ENCODE measurements at regions not wholly inside any gene's neighbourhood (a gene's known extent, or its start where the extent isn't known, plus 50 kb on each side); places are given as distances from the start of the nearest gene placed in this dataset.

DNA sequence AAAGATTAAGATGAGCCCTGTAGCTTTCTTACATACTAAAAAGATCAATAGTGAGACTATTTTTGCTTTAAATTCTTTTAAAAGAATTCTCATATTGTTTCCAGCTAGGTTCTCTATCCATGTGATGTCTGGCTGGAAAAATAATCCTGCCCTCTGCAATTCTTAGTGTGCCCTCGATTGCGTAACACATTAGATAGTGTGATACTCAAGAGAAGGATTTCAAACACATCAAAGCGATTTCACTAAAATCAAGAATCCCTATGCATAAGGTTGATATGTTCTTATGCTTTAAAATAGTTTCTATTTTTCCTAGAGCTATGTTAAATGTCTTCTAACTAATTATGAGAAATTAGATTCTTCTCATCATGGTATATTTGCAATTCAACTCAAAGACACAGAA is 127.3 kb upstream of the PLEKHA5 start:
- no peak for DNase-seq (ENCODE audit: low spot score)
- TF ChIP-seq, protein P1, sequence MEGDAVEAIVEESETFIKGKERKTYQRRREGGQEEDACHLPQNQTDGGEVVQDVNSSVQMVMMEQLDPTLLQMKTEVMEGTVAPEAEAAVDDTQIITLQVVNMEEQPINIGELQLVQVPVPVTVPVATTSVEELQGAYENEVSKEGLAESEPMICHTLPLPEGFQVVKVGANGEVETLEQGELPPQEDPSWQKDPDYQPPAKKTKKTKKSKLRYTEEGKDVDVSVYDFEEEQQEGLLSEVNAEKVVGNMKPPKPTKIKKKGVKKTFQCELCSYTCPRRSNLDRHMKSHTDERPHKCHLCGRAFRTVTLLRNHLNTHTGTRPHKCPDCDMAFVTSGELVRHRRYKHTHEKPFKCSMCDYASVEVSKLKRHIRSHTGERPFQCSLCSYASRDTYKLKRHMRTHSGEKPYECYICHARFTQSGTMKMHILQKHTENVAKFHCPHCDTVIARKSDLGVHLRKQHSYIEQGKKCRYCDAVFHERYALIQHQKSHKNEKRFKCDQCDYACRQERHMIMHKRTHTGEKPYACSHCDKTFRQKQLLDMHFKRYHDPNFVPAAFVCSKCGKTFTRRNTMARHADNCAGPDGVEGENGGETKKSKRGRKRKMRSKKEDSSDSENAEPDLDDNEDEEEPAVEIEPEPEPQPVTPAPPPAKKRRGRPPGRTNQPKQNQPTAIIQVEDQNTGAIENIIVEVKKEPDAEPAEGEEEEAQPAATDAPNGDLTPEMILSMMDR (IDR thresholded peaks at IDR 0.05; ENCODE audit: extremely low read depth, missing control alignments), result no peak

DNA sequence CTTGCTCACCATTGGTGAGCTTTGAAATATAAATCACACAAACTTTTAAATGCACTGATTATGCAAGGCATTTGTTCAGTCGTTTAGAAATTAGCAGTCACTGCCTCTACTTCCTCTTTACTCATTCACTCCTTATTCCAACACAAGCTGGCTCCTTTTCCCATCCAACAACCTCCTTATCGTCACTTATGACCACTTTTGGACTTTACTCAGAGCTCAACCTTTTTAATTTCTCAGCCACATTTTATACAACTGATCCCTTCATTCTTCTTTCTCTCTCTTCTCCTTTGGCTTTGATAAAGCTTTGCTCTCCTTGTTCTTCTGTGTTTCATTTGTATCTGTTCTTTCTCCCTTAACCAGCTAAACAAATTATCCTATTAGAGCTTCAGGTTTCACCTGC is 126.4 kb upstream of the PLEKHA5 start:
- no peak for DNase-seq (ENCODE audit: low spot score)
- TF ChIP-seq, protein P1 (IDR thresholded peaks at IDR 0.05; ENCODE audit: extremely low read depth, missing control alignments), result no peak

DNA sequence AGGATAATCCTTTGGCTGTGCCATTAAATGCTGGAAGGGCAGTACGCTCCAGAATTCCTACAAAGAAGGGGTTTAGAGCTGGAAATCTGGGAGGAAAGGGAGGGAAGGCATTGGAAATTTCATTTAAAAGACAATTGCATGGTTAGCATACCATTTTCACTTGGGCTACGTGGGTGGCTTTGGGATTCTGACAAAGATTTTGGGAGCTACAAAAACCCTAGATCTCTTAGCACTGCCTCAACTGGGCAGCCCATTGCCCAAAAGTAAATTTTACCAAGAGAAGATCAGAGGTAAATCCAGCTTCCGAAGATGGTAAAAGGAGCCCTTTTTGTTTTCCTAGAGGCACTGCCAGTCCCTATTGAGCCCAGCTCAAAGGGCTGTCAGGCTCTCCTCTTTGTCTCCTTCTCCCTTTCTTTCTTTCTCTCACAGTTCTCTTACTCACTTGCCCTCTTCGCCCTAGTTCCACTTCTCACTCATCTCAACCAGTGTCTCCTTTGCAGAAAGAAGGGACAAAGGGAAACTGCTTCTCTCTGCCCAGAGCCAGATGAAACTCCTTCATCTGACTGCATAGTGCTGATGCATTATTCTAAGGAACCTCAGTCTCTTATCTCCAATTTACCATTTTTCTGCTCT is 125.4 kb upstream of the PLEKHA5 start:
- TF ChIP-seq, protein P1 (IDR thresholded peaks at IDR 0.05; ENCODE audit: extremely low read depth, missing control alignments), result no peak
- DNase-seq (ENCODE audit: low spot score), result no peak

DNA sequence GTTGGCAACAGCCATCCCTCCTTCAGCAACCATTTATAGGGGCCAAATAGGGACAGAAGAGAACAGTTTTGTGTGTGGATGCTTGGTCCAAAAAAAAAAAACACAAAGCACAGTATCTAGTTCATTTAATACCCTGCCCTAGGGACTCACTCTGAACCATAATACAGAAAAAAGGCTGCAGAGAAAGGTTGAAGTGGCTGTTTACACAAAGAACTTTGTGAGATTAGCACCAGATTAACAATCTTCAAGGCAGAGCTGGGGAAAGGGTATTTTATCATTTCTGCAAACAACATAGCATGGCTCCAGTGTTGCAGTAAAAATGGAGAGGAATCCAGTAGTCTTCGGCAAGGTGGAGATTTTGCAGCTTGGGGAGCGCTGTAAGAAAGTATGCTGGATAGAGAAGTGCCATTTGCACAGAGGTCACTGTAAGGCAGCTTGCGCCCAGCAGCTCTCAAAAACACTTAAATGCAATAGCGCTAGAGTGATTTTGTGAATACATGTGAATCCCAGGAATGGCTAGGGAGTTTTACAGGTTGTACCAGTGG is 124.2 kb upstream of the PLEKHA5 start:
- TF ChIP-seq, protein P1 (IDR thresholded peaks at IDR 0.05; ENCODE audit: extremely low read depth, missing control alignments), result no peak
- no peak for DNase-seq (ENCODE audit: low spot score)

DNA sequence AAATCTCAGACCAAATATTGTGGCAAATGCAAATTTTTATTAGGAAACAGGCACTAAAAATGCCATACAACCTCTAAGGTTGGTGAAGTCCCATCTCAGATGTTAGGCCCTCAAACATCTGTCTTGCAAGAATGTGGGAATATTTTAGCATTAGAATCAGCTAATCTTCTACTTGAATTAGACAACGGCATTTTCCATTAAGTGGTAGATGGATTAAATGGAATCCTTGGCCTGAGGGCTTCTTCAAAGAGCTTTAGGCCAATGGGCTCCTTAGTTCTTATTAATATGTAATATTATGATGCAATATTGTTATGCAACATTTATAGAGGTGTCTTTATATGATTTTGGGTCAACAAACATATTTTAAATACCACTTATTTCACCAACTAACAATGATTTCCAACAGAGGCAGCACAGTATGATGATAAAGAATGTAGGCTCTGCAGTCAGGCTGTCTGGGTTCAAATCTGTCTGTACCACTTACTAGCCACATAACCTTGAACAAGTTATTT is 122.9 kb upstream of the PLEKHA5 start:
- TF ChIP-seq, protein P1 (IDR thresholded peaks at IDR 0.05; ENCODE audit: extremely low read depth, missing control alignments), result no peak
- DNase-seq (ENCODE audit: low spot score), result no peak

DNA sequence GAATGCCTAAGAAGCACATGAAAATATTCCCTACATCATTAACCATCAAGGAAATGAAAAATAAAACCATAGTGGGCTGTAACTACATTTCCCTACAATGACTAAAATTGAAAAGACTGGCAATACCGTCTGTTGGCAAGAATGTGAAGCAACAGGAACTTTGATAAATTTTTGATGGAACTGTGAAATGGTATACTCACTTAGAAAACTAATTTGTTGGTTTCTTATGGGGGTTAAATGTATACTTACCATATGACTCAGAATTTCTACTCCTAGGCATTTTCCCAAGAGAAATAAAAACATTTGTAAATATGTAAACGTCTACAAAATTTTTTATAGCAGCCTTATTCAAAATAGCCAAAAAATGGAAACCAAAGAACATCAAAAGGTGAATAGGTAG is 121.4 kb upstream of the PLEKHA5 start:
- DNase-seq (ENCODE audit: low spot score), result no peak
- TF ChIP-seq, protein P1 (IDR thresholded peaks at IDR 0.05; ENCODE audit: extremely low read depth, missing control alignments), result no peak

DNA sequence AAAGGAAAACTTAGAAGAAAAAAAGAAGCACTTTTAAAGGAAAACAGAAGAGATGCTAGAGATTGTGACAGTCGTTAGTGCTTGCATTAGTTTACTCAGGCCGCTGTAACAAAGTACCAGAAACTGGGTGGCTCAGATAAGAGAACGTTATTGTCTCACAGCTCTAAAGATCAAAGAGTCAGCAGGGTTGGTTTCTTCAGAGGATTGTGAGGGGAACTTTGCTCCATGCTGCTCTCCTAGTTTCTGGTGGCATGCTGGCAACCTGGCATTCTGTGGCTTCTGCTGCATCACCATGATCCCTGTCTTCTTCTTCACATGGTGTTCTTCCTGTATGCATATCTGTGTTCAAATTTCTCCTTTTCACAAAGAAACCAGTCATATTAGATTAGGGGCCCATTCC is 119.4 kb upstream of the PLEKHA5 start:
- DNase-seq (ENCODE audit: low spot score), result no peak
- TF ChIP-seq, protein P1 (IDR thresholded peaks at IDR 0.05; ENCODE audit: extremely low read depth, missing control alignments), result no peak

All from GM20000 (cell line).